Ovary (tissue), 7 donors: ENCODE measurements at regions not wholly inside any gene's neighbourhood (a gene's known extent, or its start where the extent isn't known, plus 50 kb on each side); places are given as distances from the start of the nearest gene placed in this dataset.

Source experiments
- DNase-seq, 5 donors: peaks; one replicate each; pipeline ENCODE4 v3.0.0-alpha.2; 2019 to 2020
- H3K27ac ChIP-seq, 2 donors: fragments of 200-600 bp; one replicate each; pipeline versions ENCODE4 v1.5.1 to v1.8.0; 2019 to 2022
- H3K27me3 ChIP-seq: fragments of 200-600 bp; one replicate; pipeline ENCODE4 v1.8.0; 2022
- H3K36me3 ChIP-seq: fragments of 200-600 bp; sonication (generic); one replicate; pipeline ENCODE4 v1.5.1; 2019
- H3K4me1 ChIP-seq: one replicate; pipeline ENCODE4 v1.8.1; 2013; ENCODE audit warnings: mild to moderate bottlenecking, moderate library complexity; ENCODE audit not compliant: insufficient read depth
- H3K4me3 ChIP-seq: fragments of 200-600 bp; sonication (generic); one replicate; pipeline ENCODE4 v1.5.1; 2017
- H3K9me3 ChIP-seq, 2 donors: fragments of 200-600 bp in 1 of 2; sonication (generic) in 1 of 2; one replicate each; pipeline versions ENCODE4 v1.5.1 to v1.8.1; 2013 to 2019; ENCODE audit warnings: mild to moderate bottlenecking in 1 of 2, moderate library complexity in 1 of 2
- CTCF ChIP-seq, 3 donors: fragments of 450-650 bp in 2 of 3; fragments of 200-600 bp in 1 of 3; IDR thresholded peaks; one replicate each; pipeline versions ENCODE4 v1.5.1 to v1.8.0; 2016 to 2022; ENCODE audit warnings: antibody characterized with exemption in 3 of 3, mild to moderate bottlenecking in 1 of 3
- EP300 ChIP-seq: sonication (generic); formaldehyde crosslinking; IDR thresholded peaks from one replicate; pipeline ENCODE4 v1.6.1; 2017; ENCODE audit warnings: antibody characterized with exemption
- POLR2A ChIP-seq: fragments of 450-650 bp; IDR thresholded peaks from one replicate; pipeline ENCODE4 v1.6.1; 2017; ENCODE audit warnings: antibody characterized with exemption, mild to moderate bottlenecking, moderate library complexity
- WGBS, 3 donors: extraction: QIAGEN DNeasy Blood & Tissue Kit in 1 of 3; methylation state at CpG; one replicate each; pipeline versions ENCODE4 v1.1.5 to v1.1.7; 2013 to 2017; 5-methylcytosine and 5-hydroxymethylcytosine counted together
- intact Hi-C, 4 donors: fragments of 100-400 bp; cut with DNase I; formaldehyde crosslinking; loops; one replicate each; pipeline versions ENCODE4 v1.11.0 to v1.15.1; 2022 to 2023
- donor health status: DM: no; HTN: no; CAD: no; lungs with moderate emphysema.
- donor health status: DM: no; HTN: no; CAD: no.
- donor health status: Bipolar disorder and iron deficiency.
- donor health status: DM: no; HTN: no; CAD: no.
- donor health status: DM: yes; HTN: yes; CAD: no.

- H3K27ac ChIP-seq: no peak overlapping the region
- H3K4me1 ChIP-seq: no peaks in the 10 kb centered on the region
- H3K27me3 ChIP-seq: no peaks in the 10 kb centered on the region
- no peaks in the 10 kb centered on the region for H3K36me3 ChIP-seq
- no peak overlapping the region for H3K4me3 ChIP-seq
- no peak for TF ChIP-seq POLR2A
- TF ChIP-seq CTCF (IDR thresholded peaks at IDR 0.05): no peak
- TF ChIP-seq EP300: no peak
- WGBS, 3 donors: 42 to 60% (median 48%) methylated on average over 5 of the region's 5 CpGs
- intact Hi-C loops: no loop called here
- H3K9me3 ChIP-seq: no peaks in the 10 kb centered on the region
- DNase-seq: no peak
These were observed 127.6 kb upstream of the NPAS2 start for GRCh38 chr2:100692381-100692780.

GRCh38 chr2:100692906-100693305 is 127.0 kb upstream of the NPAS2 start:
- TF ChIP-seq POLR2A: no peak
- Histone ChIP-seq H3K27me3 (no peaks in the 10 kb centered on the region), H3K4me3 (no peak overlapping the region), H3K27ac (no peak overlapping the region), H3K36me3 (no peaks in the 10 kb centered on the region), H3K4me1 (no peaks in the 10 kb centered on the region), H3K9me3 (no peaks in the 10 kb centered on the region)
- DNase-seq: no peak
- intact Hi-C loops: no loop called here

GRCh38 chr2:100699131-100699530 is 120.8 kb upstream of the NPAS2 start:
- Histone ChIP-seq H3K27ac (no peak overlapping the region), H3K36me3 (no peaks in the 10 kb centered on the region), H3K27me3 (no peaks in the 10 kb centered on the region), H3K9me3 (no peaks in the 10 kb centered on the region), H3K4me3 (no peak overlapping the region), H3K4me1 (no peaks in the 10 kb centered on the region)
- 69 to 78% (median 69%) methylated on average over 5 of the region's 5 CpGs for WGBS, 3 donors
- no peak for DNase-seq
- intact Hi-C loops: no loop called here
- TF ChIP-seq POLR2A: no peak
- TF ChIP-seq CTCF (IDR thresholded peaks at IDR 0.05): no peak
- no peak for TF ChIP-seq EP300

GRCh38 chr2:100702438-100703109 is 117.4 kb upstream of the NPAS2 start:
- Histone ChIP-seq H3K36me3 (no peaks in the 10 kb centered on the region), H3K4me1 (no peaks in the 10 kb centered on the region), H3K27me3 (no peaks in the 10 kb centered on the region), H3K4me3 (no peak overlapping the region), H3K27ac (no peak overlapping the region), H3K9me3 (no peaks in the 10 kb centered on the region)
- intact Hi-C loops: no loop called here
- TF ChIP-seq EP300 (no peak), CTCF (IDR thresholded peaks at IDR 0.05) (no peak), POLR2A (no peak)
- no peak for DNase-seq
- WGBS, 3 donors: 71 to 80% (median 72%) methylated on average over 5 of the region's 5 CpGs

- Histone ChIP-seq H3K27me3 (no peaks in the 10 kb centered on the region), H3K27ac (no peak overlapping the region), H3K4me1 (no peaks in the 10 kb centered on the region), H3K9me3 (no peaks in the 10 kb centered on the region), H3K4me3 (no peak overlapping the region), H3K36me3 (no peaks in the 10 kb centered on the region)
- intact Hi-C loops: no loop called here
- TF ChIP-seq POLR2A (no peak), EP300 (no peak), CTCF (IDR thresholded peaks at IDR 0.05) (no peak)
- DNase-seq: no peak
- 26 to 39% (median 31%) methylated on average over 5 of the region's 5 CpGs for WGBS, 3 donors
These were observed 116.7 kb upstream of the NPAS2 start for GRCh38 chr2:100703213-100703612.
